Activated T-cell treated with anti-CD3 and anti-CD28 coated beads for 4 hours (primary cell): ENCODE measurements at regions not wholly inside any gene's neighbourhood (a gene's known extent, or its start where the extent isn't known, plus 50 kb on each side); places are given as distances from the start of the nearest gene placed in this dataset.

Experiments
- DNase-seq: peaks from one replicate; pipeline ENCODE4 v3.0.0-alpha.2; 2020

GRCh38 chr6:163937071-163937470 lies 522.6 kb downstream of the QKI start:
- DNase-seq, result no peak

- no peak for DNase-seq
These were observed 520.7 kb downstream of the QKI start for GRCh38 chr6:163935158-163935762.

- no peak for DNase-seq
These were observed 515.5 kb downstream of the QKI start for GRCh38 chr6:163930012-163930411.

GRCh38 chr6:163929538-163929937 lies 515.0 kb downstream of the QKI start:
- no peak for DNase-seq

GRCh38 chr6:163926642-163927041 lies 512.1 kb downstream of the QKI start:
- DNase-seq, result no peak

GRCh38 chr6:163925839-163926238 lies 511.3 kb downstream of the QKI start:
- DNase-seq, result no peak

GRCh38 chr6:163923658-163924411 lies 509.3 kb downstream of the QKI start:
- no peak for DNase-seq

GRCh38 chr6:163922562-163922961 lies 508.0 kb downstream of the QKI start:
- DNase-seq, result no peak

GRCh38 chr6:163919652-163920051 lies 505.1 kb downstream of the QKI start:
- no peak for DNase-seq

- DNase-seq, result no peak
These were observed 502.0 kb downstream of the QKI start for GRCh38 chr6:163916315-163917081.

- no peak for DNase-seq
These were observed 500.6 kb downstream of the QKI start for GRCh38 chr6:163915131-163915530.

GRCh38 chr6:163913045-163913444 lies 498.5 kb downstream of the QKI start:
- DNase-seq, result no peak

GRCh38 chr6:163906006-163906710 lies 491.6 kb downstream of the QKI start:
- no peak for DNase-seq

GRCh38 chr6:163904186-163904585 lies 489.7 kb downstream of the QKI start:
- no peak for DNase-seq

GRCh38 chr6:163903541-163903940 lies 489.0 kb downstream of the QKI start:
- no peak for DNase-seq

GRCh38 chr6:163902993-163903392 lies 488.5 kb downstream of the QKI start:
- DNase-seq, result no peak

- no peak for DNase-seq
These were observed 487.2 kb downstream of the QKI start for GRCh38 chr6:163901681-163902080.

- DNase-seq, result no peak
These were observed 486.1 kb downstream of the QKI start for GRCh38 chr6:163900570-163900969.

GRCh38 chr6:163897669-163898068 lies 483.2 kb downstream of the QKI start:
- DNase-seq, result no peak

- no peak for DNase-seq
These were observed 482.5 kb downstream of the QKI start for GRCh38 chr6:163897030-163897429.

GRCh38 chr6:163895162-163895561 lies 480.6 kb downstream of the QKI start:
- DNase-seq, result no peak

- DNase-seq, result no peak
These were observed 479.2 kb downstream of the QKI start for GRCh38 chr6:163893609-163894189.
